DOHH2 (cell line): ENCODE measurements at regions not wholly inside any gene's neighbourhood (a gene's known extent, or its start where the extent isn't known, plus 50 kb on each side); places are given as distances from the start of the nearest gene placed in this dataset.

Experiments
- H3F3A ChIP-seq: fragments of 200-600 bp; sonication (generic), shearing (Covaris generic); 2 replicates; pipeline ENCODE4 v1.6.0; 2016; ENCODE audit warnings: antibody characterized with exemption, mild to moderate bottlenecking; ENCODE audit not compliant: control insufficient read depth, insufficient read depth
- H3K27ac ChIP-seq: fragments of 200-600 bp; sonication (generic); 2 replicates; pipeline ENCODE4 v1.5.1; 2014; ENCODE audit warnings: low read depth, mild to moderate bottlenecking, low read length, moderate library complexity
- H3K27me3 ChIP-seq: fragments of 200-600 bp; sonication (generic); 2 replicates; pipeline ENCODE4 v1.6.1; 2014; ENCODE audit warnings: mild to moderate bottlenecking, low read length, mixed read lengths; ENCODE audit not compliant: control insufficient read depth
- H3K36me3 ChIP-seq: fragments of 200-600 bp; sonication (generic); 2 replicates; pipeline ENCODE4 v1.6.1; 2014; ENCODE audit warnings: mild to moderate bottlenecking, low read length, moderate library complexity, mixed read lengths; ENCODE audit not compliant: control insufficient read depth
- H3K4me1 ChIP-seq: fragments of 200-600 bp; sonication (generic); 2 replicates; pipeline ENCODE4 v1.6.1; 2014; ENCODE audit warnings: mild to moderate bottlenecking, low read length, mixed read lengths; ENCODE audit not compliant: control insufficient read depth
- H3K4me2 ChIP-seq: fragments of 200-600 bp; sonication (generic); 2 replicates; pipeline ENCODE4 v1.6.0; 2014; ENCODE audit warnings: mild to moderate bottlenecking, low read length, moderate library complexity
- H3K4me3 ChIP-seq: fragments of 200-600 bp; sonication (generic); 2 replicates; pipeline ENCODE4 v1.5.1; 2014; ENCODE audit warnings: mild to moderate bottlenecking, low read length, mixed read lengths
- H3K79me2 ChIP-seq: fragments of 200-600 bp; sonication (generic); 2 replicates; pipeline ENCODE4 v1.6.1; 2014; ENCODE audit warnings: mild to moderate bottlenecking, low read length, mixed read lengths; ENCODE audit not compliant: control insufficient read depth
- H3K9me2 ChIP-seq: fragments of 200-600 bp; sonication (generic); replicated peaks from 2 replicates; pipeline ENCODE4 v1.6.1; 2014; ENCODE audit warnings: mild to moderate bottlenecking, low read length, mixed read lengths; ENCODE audit not compliant: control insufficient read depth
- H3K9me3 ChIP-seq: fragments of 200-600 bp; sonication (generic); 2 replicates; pipeline ENCODE4 v1.6.1; 2014; ENCODE audit warnings: antibody characterized with exemption, low read length, mixed read lengths; ENCODE audit not compliant: control insufficient read depth, insufficient read depth
- H4K20me1 ChIP-seq: fragments of 200-600 bp; sonication (generic); 2 replicates; pipeline ENCODE4 v1.6.0; 2014; ENCODE audit warnings: low read depth, mild to moderate bottlenecking, antibody characterized with exemption, low read length, moderate library complexity; ENCODE audit not compliant: control insufficient read depth, insufficient read depth
- EZH2phosphoT487 ChIP-seq: fragments of 200-600 bp; sonication (generic); IDR thresholded peaks from 2 replicates; pipeline ENCODE4 v1.6.1; 2017; ENCODE audit warnings: borderline replicate concordance, mild to moderate bottlenecking, antibody characterized with exemption, low read length, moderate library complexity, mixed read lengths
- TF ChIP-seq, protein P1 (sequence below): fragments of 200-600 bp; sonication (generic); IDR thresholded peaks from one replicate; pipeline ENCODE4 v1.5.1; 2014; ENCODE audit warnings: antibody characterized with exemption, mild to moderate bottlenecking, low read depth, low read length; ENCODE audit not compliant: poor library complexity, severe bottlenecking

GRCh38 chr20:60704147-60704546 is 547.9 kb upstream of the CDH4 start:
- no peaks in the 10 kb centered on the region for H3K9me2 ChIP-seq
- H3K27me3 ChIP-seq: no peaks in the 10 kb centered on the region
- H3K4me3 ChIP-seq: no peak overlapping the region
- H3K4me1 ChIP-seq: no peaks in the 10 kb centered on the region
- no peak for TF ChIP-seq EZH2phosphoT487
- TF ChIP-seq, protein P1, sequence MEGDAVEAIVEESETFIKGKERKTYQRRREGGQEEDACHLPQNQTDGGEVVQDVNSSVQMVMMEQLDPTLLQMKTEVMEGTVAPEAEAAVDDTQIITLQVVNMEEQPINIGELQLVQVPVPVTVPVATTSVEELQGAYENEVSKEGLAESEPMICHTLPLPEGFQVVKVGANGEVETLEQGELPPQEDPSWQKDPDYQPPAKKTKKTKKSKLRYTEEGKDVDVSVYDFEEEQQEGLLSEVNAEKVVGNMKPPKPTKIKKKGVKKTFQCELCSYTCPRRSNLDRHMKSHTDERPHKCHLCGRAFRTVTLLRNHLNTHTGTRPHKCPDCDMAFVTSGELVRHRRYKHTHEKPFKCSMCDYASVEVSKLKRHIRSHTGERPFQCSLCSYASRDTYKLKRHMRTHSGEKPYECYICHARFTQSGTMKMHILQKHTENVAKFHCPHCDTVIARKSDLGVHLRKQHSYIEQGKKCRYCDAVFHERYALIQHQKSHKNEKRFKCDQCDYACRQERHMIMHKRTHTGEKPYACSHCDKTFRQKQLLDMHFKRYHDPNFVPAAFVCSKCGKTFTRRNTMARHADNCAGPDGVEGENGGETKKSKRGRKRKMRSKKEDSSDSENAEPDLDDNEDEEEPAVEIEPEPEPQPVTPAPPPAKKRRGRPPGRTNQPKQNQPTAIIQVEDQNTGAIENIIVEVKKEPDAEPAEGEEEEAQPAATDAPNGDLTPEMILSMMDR: no peak
- H3K27ac ChIP-seq: no peak overlapping the region
- no peaks in the 10 kb centered on the region for H4K20me1 ChIP-seq
- H3K9me3 ChIP-seq: no peaks in the 10 kb centered on the region; the same call in 1 of the 2 replicates
- no peak overlapping the region for H3K4me2 ChIP-seq
- H3K79me2 ChIP-seq: no peaks in the 10 kb centered on the region
- no peaks in the 10 kb centered on the region for H3F3A ChIP-seq
- no peaks in the 10 kb centered on the region for H3K36me3 ChIP-seq

DNA sequence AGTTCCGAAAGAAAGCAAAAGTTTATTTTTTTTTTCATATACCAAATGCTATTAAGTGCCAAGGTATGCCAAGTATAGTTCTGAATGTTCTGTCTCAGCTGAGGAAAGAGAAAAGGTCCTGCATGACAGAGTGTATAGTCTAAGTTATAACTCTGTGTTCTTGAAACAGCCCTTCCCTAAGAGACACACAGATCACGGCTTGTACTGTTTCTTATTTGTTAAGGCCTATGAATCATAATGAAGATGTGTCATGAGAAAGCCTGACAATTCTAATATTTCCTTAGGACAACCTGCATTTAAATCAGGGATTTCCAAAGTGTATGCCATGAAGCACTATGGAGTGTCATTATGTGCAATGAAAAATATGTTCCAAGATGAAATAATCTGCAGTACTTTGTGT is 538.7 kb upstream of the CDH4 start:
- Histone ChIP-seq H3K36me3 (no peaks in the 10 kb centered on the region), H3K9me2 (no peaks in the 10 kb centered on the region), H3K27me3 (no peaks in the 10 kb centered on the region), H4K20me1 (no peaks in the 10 kb centered on the region), H3K4me1 (no peaks in the 10 kb centered on the region), H3K79me2 (no peaks in the 10 kb centered on the region), H3K9me3 (no peaks in the 10 kb centered on the region; the same call in 1 of the 2 replicates), H3K4me2 (no peak overlapping the region), H3F3A (no peaks in the 10 kb centered on the region), H3K27ac (no peak overlapping the region), H3K4me3 (no peak overlapping the region)
- no peak for TF ChIP-seq EZH2phosphoT487
- TF ChIP-seq, protein P1: no peak

DNA sequence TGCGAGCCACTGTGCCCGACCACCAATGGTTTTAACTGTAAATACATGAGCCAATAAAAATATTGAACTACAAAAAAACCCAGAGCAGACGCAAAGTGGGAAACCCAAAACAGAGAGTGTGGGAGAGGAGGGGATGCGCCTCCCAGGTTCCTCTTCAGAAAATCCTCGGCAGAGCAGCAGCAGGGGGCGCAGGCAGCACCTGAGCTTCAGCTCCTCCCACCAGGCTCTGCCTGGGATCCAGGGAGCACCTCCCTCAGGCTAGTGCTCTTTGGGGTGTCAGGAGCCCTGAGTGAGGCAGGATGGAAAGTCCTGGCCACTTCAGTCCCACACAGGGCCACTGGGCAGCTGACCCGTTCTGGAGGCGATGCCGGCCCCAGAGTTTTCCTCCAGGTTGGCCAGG is 536.9 kb upstream of the CDH4 start:
- Histone ChIP-seq H3K4me2 (no peak overlapping the region), H3K9me3 (no peaks in the 10 kb centered on the region; the same call in 1 of the 2 replicates), H3K27me3 (no peaks in the 10 kb centered on the region), H3K9me2 (no peaks in the 10 kb centered on the region), H3K79me2 (no peaks in the 10 kb centered on the region), H3K27ac (no peak overlapping the region), H3K36me3 (no peaks in the 10 kb centered on the region), H3K4me1 (no peaks in the 10 kb centered on the region), H3F3A (no peaks in the 10 kb centered on the region), H4K20me1 (no peaks in the 10 kb centered on the region), H3K4me3 (no peak overlapping the region)
- TF ChIP-seq, protein P1: no peak
- TF ChIP-seq EZH2phosphoT487: no peak
